Right renal pelvis (tissue), 4 donors: ENCODE measurements at regions not wholly inside any gene's neighbourhood (a gene's known extent, or its start where the extent isn't known, plus 50 kb on each side); places are given as distances from the start of the nearest gene placed in this dataset.
"Not testable (repeated sequence)": the region's sequence is repeated elsewhere in the genome, so short reads cannot be mapped to it uniquely, and the experiment has no call there.

Source experiments
- DNase-seq, 4 donors: peaks; one replicate each; pipeline ENCODE4 v3.0.0-alpha.2; 2013; ENCODE audit warnings: low read depth in 4 of 4, low spot score in 3 of 4, missing footprints in 1 of 4

DNA sequence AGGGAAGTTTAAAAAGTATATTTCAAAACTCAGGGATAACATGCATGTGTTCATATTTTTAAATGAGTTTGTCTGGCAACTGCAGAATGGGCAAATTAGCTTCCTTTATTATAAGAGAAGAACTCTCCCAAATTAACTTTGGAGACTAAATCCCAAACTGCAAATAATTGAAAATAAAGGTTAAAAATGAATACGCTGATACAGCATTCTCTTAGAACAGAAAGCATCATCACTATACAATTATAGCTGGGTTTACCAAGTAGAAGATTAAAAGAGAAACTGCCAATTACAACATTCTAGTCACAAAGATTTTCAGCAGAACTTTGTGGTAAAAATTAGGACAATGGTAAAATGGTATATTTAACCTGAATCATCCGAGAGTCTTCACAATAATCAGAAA, 73.3 kb downstream of the OLFM4 start:
- DNase-seq: no peak

DNA sequence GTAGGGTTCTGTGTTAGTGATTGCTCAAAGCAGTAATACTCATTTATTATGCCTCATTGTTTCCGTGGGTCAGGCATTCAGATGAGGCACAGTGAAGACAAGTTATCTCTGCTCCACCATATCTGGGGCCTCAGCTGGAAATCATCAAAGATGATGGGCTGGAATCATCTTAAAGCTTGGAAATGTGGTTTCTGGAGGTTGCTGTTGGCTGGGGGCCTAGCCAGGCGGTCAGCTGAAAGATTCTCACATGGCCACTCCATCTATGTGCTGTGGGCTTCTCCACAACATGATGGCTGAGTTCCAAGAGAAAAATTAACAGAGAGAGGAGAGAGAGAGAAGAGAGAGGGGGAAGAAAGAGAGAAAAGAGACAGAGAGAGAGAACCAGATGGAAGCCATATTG, 75.5 kb downstream of the OLFM4 start:
- no peak for DNase-seq

DNA sequence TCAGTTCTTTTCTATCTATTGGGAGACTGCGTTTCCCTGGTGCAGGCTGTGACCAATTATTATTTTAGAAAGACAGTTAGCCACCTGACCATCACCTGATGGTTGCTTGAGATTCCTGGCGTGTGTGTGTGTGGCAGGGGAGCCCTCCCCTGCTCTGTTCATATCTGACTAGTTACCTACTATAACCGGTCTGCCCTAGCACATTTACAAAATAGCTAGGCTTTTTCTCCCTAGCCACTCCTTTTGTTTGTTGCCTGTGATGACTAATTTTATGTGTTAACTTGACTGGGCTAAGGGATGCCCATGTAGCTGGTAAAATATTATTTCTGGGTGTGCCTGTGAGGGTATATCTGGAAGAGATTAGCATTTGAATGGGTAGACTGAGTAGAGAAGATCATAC, 76.9 kb downstream of the OLFM4 start:
- no peak for DNase-seq

DNA sequence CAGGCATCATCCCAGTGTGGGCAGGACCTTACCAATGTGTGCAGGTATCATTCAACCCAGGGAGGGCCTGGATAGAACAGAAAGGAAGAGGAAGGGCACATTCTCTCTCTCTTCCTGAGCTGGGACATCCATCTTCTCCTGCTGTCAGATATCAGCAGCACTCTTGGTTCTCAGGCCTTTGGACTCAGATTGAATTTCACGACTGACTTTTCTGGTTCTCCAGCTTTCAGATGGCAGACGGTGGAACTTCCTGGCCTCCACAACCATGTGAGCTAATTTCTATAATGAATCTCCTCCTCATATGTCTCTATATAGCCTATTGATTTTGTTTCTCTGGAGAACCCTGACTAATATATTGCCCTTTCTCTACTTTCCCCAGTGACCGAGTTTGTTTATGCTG, 77.3 kb downstream of the OLFM4 start:
- no peak for DNase-seq

DNA sequence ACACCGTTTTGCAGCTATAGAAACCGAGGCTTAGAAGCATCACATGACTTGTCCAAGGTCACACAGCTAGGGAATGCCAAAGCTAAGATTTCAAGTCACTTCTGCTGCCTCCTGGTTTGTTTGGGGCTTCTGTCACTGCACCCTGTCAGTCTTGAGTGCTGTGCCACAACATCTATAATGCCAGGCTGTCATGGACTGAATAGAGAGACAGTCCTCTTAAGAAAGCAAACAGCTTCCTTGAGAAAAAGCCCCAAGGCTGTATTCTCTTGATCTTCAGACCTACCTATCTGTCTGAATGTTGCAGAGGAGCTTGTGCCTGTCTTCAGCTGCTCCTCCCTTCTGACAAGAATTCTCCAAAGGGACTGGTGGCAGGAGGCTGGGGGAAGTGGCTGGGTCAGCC, 81.6 kb downstream of the OLFM4 start:
- no peak for DNase-seq

DNA sequence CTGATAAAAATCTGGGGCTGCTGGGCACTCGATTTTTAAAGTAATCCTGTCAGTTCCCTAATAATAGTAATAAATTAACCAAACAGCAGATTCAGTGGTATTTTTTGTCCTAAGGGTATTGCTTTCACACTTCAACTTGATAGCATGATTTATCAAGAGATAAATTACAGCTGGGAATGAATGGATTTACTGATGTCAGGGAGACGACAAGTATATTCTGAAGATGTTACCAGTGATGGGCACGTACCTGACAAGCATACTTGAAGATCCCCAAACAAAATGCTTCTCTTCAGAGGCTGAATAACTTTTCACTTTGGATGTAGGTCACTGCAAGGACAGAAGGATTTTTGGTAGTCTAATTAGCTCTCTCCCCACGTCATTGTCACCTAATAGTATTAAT, 82.0 kb downstream of the OLFM4 start:
- no peak for DNase-seq

DNA sequence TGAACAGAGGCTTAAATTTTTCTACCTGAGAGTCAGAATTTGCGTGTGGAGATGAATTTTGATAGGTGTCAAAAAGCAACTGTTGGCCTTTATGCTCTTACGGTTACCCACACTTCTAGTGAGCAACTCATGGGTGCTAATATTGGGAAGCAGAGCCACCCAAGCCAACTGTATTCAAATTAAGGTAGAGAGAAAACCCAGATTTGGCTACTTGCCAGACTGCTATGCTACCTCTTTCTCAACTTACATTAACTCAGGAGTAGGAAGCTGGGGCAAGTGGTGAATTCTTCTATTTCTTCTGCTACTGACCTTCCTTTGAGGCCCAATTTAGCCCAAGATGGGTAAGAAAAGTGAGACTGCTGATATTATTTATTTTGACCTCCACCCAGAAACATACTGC, 83.9 kb downstream of the OLFM4 start:
- DNase-seq: no peak

DNA sequence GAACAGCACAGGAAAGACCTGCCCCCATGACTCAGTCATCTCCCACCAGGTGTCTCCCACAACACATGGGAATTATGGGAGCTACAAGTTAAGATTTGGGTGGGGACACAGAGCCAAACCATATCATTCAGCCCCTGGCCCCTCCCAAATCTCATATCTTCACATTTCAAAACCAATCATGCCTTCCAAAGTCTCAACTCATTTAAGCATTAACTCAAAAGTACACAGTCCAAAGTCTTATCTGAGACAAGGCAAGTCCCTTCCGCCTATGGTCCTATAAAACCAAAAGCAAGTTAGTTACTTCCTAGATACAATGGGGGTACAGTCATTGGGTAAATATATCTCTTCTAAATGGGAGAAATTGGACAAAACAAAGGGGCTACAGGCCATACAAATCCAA, 88.4 kb downstream of the OLFM4 start:
- DNase-seq: not testable (repeated sequence)

DNA sequence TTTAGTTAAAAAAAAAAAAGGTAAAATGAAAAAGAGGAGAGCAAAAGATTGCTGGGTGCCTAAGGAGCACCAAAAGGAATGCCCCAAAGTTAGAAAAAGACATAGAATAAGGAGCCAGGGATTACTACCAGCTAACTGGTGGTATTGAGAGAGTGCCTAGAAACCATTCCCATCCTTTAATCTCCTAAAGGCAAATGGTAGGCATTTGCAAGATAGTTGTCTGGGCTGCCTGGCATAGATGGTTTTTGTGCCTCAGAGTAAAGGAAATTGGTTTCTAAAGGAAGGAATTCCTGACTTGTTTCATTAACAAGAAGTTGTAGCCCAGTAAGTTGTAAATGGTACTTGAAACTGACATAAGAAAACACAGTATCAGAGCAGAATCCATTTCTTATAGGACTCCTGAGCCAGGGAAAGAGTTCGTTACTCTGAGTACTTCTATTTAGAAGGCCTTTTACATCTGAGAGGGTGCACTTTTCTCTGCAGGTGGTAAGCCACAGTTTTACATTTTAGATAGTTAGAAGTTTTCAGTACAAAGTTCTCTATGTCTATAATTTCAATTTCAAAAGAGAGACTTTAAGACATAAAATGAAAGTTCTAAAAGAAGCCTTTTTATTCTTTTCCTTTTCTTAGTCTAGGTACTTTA, 92.6 kb downstream of the OLFM4 start:
- DNase-seq: no peak

DNA sequence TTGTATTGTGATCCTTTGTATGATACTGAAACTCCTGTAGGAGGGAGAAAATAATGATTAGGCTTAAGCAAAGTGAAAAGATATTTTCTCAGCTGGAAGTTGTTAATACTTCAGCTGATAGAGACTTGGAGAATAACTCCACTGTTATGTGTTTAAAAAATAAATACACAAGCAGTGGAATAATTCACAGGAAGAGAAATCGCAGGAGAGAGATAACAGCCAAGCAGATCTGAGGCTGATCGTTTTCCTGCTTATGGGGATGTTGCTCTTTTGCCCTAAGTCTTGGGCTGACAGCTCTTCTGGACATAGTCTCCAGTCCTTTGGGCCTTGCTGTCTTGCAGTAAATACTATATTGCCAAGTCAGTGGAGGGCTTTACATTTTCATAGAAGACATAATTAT, 93.3 kb downstream of the OLFM4 start:
- DNase-seq: no peak

DNA sequence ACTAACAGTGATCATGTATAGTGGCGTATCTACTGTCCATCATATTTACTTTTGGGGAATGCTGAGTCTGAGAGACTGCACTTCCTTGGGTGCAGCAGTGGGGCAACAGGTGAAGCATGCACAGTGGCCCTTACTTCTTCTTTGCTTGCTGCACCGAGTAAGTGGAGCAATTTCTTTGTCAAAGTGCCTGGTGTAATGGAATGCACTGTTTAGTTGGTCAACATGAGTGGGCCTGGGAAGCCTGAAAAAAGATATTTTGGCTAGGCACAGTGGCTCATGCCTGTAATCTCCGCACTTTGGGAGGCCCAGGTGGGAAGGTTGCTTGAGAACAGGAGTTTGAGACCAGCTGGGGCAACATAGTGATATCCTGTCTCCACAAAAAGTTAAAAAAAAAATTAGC, 94.9 kb downstream of the OLFM4 start:
- DNase-seq: no peak

DNA sequence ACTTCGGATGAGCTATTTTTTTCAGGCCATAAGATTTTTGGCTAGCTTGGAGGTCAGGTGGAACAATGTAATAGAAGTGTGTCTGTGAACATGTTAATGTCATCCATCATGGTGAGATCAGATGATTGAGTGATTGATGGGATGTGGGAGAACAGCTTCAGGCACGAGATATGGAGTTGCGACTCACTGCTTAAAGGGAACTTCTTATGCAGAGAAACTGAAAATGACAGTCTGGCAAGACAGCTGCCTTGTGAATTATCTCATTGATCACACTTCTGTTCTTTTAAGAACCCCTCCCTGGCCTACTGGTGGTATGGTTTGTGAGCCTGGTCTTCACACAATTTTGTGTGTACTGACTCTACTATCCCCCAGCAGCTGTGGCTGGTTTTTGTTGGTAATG, 96.0 kb downstream of the OLFM4 start:
- DNase-seq: no peak

DNA sequence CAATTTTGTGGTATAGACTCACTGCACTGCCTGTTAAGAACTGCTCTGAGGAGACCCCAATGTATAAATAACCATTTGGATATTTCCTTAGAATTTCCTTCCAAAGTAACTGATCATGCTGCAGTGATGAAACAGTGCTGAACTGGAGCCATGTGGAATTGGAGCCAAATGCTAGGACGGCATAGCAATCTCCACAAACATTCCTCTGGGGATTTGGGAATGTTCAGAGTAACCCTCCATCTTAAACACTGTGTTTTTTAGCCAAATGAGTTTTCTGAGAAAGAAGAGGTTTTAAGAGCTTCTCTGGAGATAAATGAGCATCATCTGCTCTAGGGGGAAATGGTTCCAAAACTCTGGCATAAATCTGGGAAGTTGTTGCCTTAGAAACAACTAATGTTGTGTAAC, 98.2 kb downstream of the OLFM4 start:
- no peak for DNase-seq

DNA sequence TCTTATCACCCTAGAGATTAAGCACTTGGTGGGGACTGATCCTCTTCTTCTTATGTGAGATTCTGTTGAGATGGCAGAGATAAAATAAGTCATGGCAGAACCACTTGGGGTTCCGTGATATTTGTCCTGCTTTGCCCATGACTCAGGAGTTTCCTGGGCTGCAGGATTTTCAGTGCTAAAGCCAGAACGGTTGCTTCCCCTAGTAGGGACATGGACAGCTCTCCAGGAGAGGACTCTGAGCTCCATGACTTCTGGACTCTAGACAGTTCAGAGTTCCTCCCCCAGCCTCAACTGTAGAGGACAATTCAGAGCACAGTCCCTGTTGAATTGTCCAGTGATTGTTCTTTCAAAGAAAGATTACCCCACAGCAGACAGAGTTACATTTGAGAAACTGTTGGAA, 98.8 kb downstream of the OLFM4 start:
- no peak for DNase-seq

DNA sequence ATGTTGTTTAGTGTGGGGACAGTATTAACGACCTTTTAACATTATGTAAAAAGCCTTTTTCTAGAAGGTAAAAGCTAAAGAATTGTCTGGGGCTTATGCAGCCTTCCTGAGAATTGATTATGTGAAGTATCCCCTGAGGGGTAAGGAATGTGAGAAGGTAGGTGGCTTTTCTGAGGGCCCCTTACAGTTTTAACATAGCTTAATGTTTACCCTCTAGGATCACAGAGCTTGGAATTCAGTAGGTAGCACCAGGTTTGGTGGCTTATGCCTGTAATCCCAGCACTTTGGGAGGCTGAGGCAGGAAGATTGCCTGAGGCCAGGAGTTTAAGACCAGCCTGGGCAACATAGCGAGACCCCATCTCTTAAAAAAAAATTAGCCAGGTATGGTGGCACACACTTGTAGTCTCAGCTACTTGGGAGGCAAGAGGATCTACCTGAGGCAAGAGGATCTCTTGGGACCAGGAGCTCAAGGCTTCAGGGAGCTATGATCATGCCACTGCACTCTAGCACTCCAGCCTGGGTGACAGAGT, 101.3 kb downstream of the OLFM4 start:
- DNase-seq: no peak

DNA sequence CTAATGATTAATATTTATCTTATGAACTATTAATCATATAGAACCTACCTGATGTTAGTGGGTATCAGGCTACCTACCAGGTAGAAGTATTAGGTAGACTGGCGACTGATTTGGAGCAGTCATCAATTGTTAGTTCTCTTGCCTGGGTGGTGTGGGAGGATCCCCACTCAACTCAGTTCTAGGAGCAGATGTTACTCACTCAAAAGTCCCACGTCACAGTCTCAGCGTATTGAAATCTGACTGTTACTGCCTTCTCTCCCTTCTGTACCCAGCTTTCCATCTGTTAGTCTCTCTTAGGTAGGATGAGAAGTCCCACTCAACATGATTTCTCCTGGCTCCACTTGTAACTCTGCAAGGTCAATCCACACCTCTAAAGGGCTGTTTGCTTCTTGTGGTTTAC, 102.7 kb downstream of the OLFM4 start:
- no peak for DNase-seq

DNA sequence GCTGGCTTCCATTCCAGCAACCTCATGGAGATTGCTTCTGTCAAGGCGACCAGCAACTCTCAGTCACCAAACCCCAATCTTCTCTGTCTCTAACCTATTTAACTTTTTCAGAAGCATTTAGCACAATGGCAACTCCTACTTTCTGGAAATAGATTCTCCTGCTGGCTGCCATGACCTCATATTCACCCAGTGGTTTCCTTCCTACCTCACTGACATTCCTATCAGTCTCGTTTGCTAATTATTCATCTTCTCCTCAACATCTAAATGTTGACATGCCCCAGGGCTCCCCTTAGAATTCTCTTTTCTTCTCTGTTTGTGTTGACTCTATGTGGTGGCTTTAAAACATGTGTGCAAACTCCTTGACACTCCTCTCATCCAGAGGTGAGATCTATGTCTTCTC, 106.7 kb downstream of the OLFM4 start:
- DNase-seq: no peak

DNA sequence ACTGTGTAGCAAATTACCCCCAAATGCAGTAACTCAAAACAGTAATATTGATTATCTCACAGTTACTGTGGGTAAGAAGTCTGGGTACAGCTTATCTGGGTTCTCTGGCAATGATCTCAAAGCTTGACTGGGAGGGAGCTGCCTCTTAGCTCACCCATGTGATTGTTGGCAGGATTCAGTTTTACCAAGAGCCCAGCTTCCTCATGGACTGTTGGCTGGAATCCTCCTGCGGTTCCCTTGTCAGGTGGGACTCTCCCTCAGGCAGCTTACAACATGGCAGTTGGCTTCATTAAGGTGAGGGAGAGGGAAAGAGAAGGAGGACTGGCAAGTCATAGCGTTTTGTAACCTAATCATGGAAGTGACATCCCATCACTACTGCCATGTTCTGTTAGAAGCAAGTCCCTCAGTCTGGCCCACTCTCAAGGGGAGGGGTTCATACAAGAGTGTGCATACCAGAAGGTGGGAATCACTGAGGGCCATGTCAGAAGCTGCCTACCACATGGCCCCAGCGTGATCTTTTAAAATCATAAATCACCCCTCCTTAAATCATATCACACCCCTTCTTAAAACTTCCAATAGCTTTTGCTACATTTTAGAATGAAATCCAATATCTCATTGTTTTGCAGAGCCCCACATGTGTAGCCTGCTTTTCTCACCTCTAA, 108.1 kb downstream of the OLFM4 start:
- no peak for DNase-seq

DNA sequence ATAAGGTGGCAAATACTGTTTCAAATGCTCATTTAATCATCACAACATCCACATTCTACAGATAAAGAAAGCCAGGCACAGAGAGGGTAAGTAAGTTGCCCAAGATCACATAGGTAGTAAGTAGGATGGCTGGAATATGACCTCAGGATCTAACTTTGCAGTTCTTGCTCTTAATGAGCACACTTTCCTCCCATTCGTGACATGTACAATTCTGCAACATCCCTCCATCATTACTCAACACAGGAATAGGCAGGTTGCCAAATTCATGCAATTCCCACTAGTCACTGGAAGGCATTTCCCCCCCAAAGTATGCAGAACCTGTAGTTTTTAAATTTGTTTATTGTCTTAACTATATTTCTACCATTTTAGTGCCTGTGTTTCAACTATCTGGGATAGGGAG, 109.2 kb downstream of the OLFM4 start:
- no peak for DNase-seq

DNA sequence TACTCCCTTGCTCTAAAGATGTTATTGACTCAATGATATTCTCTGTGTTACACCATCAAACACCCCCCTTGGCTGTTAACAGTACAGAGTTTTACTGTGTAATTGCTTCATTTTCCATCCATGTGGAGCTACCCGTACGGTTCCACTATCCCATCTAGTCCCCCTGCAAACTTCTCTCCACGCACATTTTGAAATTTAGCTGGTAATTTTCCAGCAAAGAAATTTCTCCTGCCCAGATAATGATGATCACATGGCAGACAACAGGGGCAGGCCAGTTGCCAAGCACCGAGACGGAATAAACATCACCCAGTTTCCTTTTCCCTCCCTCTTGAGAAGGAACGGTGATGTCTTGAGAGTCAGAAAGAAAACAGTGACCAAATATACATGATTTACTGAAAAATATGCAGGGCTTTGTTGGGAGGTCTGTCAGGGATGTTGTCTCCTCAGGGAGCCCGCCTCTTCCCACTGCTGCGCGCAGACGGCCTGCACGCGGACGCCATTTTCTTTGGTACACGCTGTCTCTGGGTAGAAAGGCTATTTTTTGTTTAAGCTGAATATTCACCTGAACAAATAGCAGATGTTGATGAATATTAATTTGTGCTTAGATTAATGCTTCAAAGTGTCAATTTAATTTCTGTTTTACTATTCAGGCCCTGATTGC, 109.9 kb downstream of the OLFM4 start:
- DNase-seq: no peak

DNA sequence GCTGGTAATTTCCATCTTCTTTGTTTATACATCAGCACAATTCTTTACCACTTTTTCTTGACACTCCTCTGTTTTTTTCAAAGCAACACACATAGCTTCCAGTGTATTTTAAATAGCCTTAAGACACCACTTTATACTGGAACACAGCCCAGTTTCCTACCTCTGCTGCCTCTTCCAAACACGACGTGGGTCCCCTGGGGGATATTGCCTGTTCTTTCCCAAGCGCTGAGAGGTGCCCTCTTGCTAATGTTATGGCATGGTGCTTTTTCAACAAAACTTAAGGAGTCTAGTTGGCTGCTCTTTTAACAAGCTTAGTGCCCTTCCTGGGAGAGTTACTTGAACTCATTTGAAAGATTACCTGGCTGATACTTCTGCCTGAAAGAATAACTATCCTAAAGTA, 112.7 kb downstream of the OLFM4 start:
- DNase-seq: no peak

DNA sequence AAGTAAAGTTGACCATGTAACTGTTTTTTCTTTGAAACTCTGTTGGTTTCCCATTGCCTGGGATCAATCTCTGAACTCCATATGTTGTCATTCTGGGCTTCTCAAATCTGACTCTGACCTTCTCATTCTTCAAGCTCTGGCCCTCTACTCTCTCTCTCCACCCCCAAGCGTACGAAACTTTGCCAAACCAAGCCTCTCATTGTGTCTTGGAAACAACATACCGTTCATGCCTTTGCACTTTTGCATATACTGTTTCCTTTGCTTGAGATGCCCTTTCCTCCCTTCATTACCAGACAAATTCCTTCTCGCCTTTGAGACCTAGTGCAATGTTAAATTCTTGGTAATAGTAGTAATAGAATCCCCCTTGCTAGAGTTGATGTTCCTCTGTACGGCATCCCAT, 113.7 kb downstream of the OLFM4 start:
- DNase-seq: no peak
